NCI-H2029 treated with DMSO at 0.1 percent for 48 hours (cell line): ENCODE measurements at regions not wholly inside any gene's neighbourhood (a gene's known extent, or its start where the extent isn't known, plus 50 kb on each side); places are given as distances from the start of the nearest gene placed in this dataset.
"Not testable (repeated sequence)": the region's sequence is repeated elsewhere in the genome, so short reads cannot be mapped to it uniquely, and the experiment has no call there.

Experiments
- DNase-seq: peaks from one replicate; lab custom pipeline; 2025; lab: John Stamatoyannopoulos, UW

GRCh38 chr5:100641833-100642232, 106.7 kb downstream of the FAM174A start:
- no peak for DNase-seq

- no peak for DNase-seq
Observed at GRCh38 chr5:100643473-100643872, 108.3 kb downstream of the FAM174A start.

DNA sequence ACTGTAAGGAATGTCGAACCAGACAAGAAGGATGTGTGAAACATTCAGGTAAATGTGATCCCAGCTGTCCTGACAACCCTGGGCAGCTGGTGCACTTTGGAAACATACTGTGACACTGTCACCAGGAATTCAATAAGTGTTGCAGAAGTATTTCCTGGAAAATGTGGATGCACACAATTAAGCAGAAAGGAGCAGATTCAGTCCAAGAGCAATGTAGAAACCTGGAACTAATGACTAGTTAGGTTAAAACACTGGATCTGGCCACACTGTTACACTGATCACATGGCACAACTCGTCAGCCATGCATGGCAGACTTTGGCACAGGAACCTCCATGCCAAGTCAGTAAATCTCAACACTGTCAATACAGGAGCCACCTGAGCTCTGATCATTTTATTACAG, 109.0 kb downstream of the FAM174A start:
- DNase-seq, result peak; percentile 57

DNA sequence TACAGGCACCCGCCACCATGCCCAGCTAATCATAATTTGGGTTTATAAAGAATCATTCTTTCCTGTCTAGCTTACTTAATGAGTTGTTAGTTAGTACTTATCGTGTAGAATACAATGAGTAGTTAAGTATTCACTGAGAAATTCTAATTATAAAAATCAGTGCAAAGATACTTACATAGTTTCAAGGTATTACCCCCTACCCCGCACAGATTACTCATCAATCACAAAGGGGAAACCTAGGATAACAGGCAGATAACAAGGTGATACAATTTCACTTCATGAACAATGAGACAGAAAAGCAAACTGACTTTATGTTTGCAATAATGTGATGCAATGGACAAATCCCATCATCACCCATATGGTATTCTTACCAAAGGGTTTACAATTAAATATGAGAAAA, 109.6 kb downstream of the FAM174A start:
- no peak for DNase-seq

DNA sequence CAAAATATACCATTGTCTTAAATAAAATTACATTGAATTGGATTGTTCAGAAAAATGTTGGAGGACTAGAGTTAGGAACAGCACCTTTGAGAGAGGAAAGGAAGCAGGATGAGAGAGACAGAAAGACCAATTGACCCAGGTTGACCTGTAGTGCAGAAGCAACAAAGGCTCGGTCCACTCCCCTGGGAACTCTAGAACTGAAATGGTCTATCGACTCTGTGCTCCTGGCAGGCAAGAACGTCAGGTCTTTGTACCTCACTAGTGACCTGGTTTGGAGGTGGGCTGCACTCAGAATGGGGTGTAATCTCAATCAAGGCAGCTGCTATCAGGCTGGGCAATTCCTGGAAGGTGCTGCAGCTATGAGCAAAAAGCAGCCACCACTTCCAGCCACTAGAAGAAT, 110.8 kb downstream of the FAM174A start:
- no peak for DNase-seq

DNA sequence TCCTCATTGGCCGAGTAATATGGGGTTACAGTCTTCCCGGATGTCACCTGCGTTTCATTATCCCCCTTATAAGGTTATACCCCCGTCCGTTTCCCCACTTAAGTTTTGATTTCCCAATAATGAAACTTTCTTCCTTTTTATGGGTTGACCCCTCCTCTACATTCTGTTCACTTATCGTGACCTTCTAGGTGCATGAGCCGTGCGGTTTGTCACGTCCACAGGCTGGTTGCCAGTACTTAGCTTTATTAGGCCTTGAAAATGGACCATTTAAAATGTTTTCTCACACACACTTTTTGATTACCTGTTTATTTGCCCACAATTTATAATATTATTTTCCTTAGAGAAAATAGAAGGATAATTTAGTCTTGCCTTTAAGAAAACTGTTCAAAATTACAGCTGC, 111.5 kb downstream of the FAM174A start:
- no peak for DNase-seq

DNA sequence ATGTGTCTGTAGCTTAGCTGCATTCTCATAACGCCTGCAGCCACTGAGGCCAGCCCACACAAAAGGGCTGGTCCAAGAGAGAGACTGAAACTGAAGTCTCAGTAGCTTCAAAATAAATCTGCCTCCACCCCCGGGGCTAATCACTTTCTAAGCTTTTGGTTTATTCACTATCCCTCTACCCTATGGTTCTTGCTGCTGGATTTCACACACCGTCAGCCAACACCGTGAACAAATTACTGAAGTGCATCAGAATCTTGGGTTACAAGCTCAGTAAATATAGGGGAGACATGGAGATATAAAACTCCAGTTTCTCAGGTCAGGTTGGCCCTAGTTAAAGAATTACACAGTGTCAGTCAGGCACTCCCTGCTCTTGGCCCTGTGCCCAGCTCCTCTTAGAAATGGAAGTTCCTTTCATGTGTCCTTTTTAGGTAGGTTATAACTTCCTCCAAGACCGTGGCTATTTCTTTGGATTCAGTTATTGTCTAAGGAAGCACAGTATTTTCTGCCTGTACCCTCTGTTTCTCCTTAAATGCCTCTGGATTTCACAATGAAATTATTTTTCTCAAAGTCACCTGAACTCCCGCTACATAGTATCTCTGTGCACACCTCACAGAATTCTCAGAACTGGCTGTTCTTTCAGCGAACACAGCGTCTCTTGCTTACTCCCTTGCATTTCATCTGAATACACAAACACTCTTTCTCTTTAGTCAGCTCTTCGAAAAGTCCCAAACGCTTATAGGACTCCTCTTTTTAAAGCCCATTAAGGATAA, 112.5 kb downstream of the FAM174A start:
- peak; percentile 49 for DNase-seq

DNA sequence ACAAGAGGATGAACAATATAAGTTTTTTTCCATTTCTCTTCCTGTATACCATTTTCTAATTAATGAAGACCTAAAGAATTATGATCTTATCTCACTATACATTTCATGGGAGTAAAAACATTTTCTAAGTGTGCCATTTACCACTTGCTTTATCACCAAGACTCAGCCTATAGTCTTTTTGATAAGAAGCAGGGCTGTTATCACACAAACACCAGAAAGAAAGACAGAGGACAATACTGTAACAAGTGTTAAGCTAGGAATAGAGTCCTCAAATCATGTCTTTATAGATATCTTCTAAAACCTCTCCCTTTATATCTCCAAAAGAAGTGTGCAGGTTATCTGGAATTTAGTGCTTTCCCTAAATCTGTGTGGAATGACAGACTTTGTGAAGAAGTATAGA, 119.7 kb downstream of the FAM174A start:
- DNase-seq, result no peak

- not testable (repeated sequence) for DNase-seq
Observed at GRCh38 chr5:100656771-100657170, 121.6 kb downstream of the FAM174A start.

DNA sequence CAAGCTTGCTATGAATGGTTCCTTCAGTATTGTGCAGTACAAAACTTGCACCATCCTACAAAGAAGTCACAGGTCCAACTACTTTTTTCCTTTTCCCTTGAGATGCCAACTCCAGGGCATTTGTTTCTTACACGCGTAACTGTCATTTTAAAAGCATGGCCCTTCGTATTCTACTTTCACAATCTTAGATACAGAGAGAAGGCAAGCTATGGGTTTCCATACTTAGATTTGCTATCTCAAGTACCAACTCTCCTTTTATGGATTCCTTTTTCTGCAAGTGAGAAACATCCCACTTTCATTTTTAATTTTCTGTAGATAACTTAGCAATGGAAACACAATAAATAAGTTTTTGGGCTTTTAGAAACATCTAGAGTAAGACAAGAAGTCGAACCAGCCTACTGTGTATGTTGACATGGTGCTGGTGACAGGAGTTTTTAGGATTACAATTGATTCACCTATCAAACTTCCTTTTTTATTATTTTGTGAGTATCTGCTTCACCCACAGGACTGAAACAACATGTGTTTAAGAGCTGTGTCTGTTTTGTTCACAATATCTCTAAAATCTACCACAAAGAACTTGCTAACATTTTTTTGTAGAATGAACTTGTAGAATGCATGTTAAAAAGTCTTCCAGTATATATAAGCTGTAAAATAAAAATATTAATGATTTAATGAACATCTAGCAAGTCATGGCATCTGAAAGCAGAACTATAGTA, 124.1 kb downstream of the FAM174A start:
- no peak for DNase-seq

- no peak for DNase-seq
Observed at GRCh38 chr5:100664140-100664539, 129.0 kb downstream of the FAM174A start.

DNA sequence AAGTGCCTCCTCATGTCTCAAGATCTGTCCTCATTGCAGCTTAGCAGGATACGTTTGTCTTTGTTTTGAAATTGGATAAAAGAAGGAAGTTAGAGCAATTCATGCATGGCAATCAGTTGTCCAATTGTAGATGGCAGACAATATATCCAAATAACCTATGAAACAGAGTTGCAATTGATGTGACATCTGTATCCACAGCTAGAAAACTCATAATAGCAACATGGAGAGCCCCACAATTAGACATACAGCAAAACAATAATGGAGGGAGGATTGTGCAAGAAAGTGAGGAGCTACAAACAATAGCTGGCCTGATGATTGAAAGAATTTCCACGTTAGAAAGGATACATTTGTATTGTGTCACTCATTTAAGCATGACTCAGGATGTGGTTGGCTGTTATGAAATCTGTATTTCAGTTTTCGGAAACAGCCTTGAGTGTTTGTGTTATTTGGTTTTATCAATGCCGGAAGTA, 132.0 kb downstream of the FAM174A start:
- no peak for DNase-seq

DNA sequence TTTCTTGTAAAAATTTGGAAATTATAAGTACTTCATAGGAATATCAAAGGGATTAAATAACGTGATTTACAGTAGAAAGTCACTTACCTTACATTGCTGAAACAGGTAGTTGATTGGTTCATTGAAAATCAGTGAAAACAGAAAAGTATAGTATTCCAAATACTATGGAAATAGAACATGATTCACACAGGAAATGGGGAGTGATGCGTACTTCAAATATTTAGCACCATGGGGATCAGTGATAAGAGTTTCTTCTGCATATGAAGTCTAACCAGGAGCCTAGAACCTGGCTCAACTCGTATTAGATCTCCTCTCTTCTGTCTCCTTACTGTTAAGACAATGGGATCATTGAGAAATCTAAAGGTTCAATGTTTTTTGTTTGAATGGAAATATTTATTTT, 133.3 kb downstream of the FAM174A start:
- no peak for DNase-seq

- peak; percentile 81 for DNase-seq
Observed at GRCh38 chr5:100676817-100677631, 141.8 kb downstream of the FAM174A start.

DNA sequence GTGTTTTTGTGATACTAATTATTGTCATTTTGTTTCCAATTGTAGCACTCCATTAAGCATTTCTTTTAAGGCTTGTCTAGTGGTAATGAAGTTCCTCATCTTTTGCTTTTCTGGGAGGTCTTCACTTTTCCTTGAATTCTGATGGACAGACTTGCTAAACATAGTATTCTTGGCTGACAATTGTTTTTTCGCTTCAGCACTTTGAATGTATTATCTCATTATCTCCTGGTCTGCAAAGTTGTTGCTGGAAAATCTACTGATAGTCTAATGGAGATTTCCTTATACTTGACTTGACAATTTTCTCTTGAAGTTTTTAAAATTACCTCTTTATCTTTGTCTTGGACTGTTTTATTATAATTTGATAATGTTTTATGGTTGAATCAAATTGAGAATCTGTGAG, 147.5 kb downstream of the FAM174A start:
- DNase-seq, result no peak

GRCh38 chr5:100683881-100684280, 148.7 kb downstream of the FAM174A start:
- no peak for DNase-seq

- not testable (repeated sequence) for DNase-seq
Observed at GRCh38 chr5:100685122-100685521, 149.9 kb downstream of the FAM174A start.

DNA sequence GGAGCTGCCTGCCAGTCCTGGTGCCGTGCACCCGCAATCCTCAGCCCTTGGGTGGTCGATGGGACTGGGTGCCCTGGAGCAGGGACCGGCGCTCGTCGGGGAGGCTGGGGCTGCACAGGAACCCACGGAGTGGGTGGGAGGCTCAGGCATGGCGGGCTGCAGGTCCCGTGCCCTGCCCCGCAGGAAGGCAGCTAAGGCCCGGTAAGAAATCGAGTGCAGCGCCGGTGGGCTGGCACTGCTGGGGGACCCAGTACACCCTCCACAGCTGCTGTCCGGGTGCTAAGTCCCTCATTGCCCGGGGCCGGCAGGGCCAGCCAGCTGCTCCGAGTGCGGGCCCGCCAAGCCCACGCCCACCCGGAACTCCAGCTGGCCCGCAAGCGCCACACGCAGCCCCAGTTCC, 153.7 kb downstream of the FAM174A start:
- DNase-seq, result not testable (repeated sequence)

DNA sequence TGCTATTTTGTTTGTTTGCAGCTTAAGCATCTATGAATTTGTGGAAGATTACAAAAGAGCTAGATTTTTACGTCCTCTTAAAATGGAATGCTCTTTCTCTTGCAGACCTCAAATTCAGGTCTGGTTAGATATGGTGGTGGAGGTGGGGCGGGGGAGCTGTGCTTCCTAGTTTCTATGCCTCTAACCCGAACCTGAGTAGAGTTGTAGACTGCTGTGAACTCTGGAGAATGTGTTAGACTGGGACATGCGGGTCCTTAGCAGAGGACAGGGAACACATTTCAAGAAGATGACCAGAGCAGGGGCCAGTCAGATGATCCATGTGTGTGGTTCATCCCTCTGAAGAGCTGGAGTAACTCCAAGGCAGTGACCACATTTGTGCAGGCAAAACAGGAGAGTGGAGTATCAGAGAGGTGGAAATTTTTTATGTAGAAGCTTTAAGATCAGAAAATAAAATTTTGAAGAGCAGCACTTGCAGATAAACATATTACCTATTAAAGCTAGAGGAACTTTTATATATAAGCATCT, 154.9 kb downstream of the FAM174A start:
- DNase-seq, result no peak

- no peak for DNase-seq
Observed at GRCh38 chr5:100691085-100691484, 155.9 kb downstream of the FAM174A start.

- no peak for DNase-seq
Observed at GRCh38 chr5:100691548-100691947, 156.4 kb downstream of the FAM174A start.

DNA sequence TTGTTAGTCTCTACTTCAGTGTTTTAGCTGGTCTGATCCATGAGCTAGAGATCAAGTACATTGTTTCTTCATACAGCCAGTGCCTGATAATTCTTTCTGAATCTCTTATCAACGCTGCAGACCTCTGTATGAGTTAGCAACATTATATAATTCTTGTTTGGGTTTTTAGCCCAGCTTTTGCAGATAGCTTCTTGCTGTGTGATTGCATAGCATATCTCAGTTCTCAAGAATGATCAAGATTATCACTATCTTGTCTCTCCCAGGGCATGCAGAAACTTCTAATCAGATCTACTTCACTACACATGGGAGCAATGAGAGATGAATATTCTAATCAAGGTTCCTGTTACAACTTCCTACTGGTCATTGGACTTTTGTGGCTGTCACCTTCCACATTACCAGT, 158.3 kb downstream of the FAM174A start:
- DNase-seq, result no peak
